GM12878 (cell line): ENCODE measurements at regions not wholly inside any gene's neighbourhood (a gene's known extent, or its start where the extent isn't known, plus 50 kb on each side); places are given as distances from the start of the nearest gene placed in this dataset.

Experiments used
- ATAC-seq: fragments of 200-7000 bp; cut with Tn5 transposase; 3 replicates; pipeline ENCODE4 v1.9.1; 2020; ENCODE audit warnings: mild to moderate bottlenecking, moderate library complexity
- BruUV-seq: library from RNA; stranded (reverse); fragments of 400-500 nt; replicated peaks from 2 replicates; lab custom pipeline; 2021; lab: Mats Ljungman, UMichigan
- CTCF ChIA-PET: fragments of 300-600 bp; sonication (Branson Sonifier 250); formaldehyde crosslinking; extraction: SDS; loops from one replicate; lab custom pipeline; 2021; ENCODE audit warnings: inconsistent platforms; lab: Yijun Ruan, JAX
- POLR2A ChIA-PET: fragments of 350-600 bp; formaldehyde crosslinking; extraction: SDS; loops from one replicate; lab custom pipeline; 2021; ENCODE audit warnings: inconsistent platforms; lab: Charles Lee
- RAD21 ChIA-PET: fragments of 300-600 bp; sonication (Branson Sonifier 250); formaldehyde crosslinking; loops from one replicate; lab custom pipeline; 2023; ENCODE audit warnings: antibody characterized with exemption; ENCODE audit not compliant: unreplicated experiment; lab: Charles Lee
- SMC1A ChIA-PET: fragments of 300-600 bp; sonication (Branson Sonifier 250); formaldehyde crosslinking; loops from one replicate; lab custom pipeline; 2023; ENCODE audit not compliant: unreplicated experiment, uncharacterized antibody; lab: Charles Lee
- DNase-seq: peaks from one replicate; pipeline ENCODE4 v3.0.0-alpha.2; 2011; ENCODE audit warnings: low read depth, low spot score
- FAIRE-seq: peaks from 3 replicates; lab custom pipeline; 2011; peaks lifted over from hg19 to GRCh38; lab: Jason Lieb, UNC
- H2AFZ ChIP-seq: 2 replicates; pipeline ENCODE4 v1.6.0; 2011; ENCODE audit warnings: low read depth, low read length, control low read depth; ENCODE audit not compliant: control insufficient read depth
- H3K27ac ChIP-seq: 2 replicates; pipeline ENCODE4 v1.5.1; 2011; ENCODE audit warnings: control low read depth; ENCODE audit not compliant: control insufficient read depth, insufficient read depth
- H3K27me3 ChIP-seq, 2 experiments: replicated peaks in 1 of 2; 2 replicates each; pipeline versions ENCODE4 v1.6.0 to v1.6.1; 2011; ENCODE audit warnings: low read length in 1 of 2; ENCODE audit not compliant: control insufficient read depth in 2 of 2, insufficient read depth in 2 of 2
- H3K36me3 ChIP-seq, 2 experiments: 2 replicates each; pipeline ENCODE4 v1.5.1; 2011; ENCODE audit warnings: low read length in 1 of 2; ENCODE audit not compliant: control insufficient read depth in 2 of 2, insufficient read depth in 2 of 2
- H3K4me1 ChIP-seq: 2 replicates; pipeline ENCODE4 v1.6.1; 2011; ENCODE audit warnings: mild to moderate bottlenecking, low read length, moderate library complexity, mixed read lengths; ENCODE audit not compliant: control insufficient read depth, insufficient read depth
- H3K4me2 ChIP-seq: 2 replicates; pipeline ENCODE4 v1.6.0; 2011; ENCODE audit warnings: control low read depth; ENCODE audit not compliant: control insufficient read depth, insufficient read depth
- H3K4me3 ChIP-seq: fragments of 200-600 bp; sonication (generic); 2 replicates; pipeline ENCODE4 v1.5.1; 2016
- H3K79me2 ChIP-seq: 2 replicates; pipeline ENCODE4 v1.6.0; 2011; ENCODE audit warnings: low read length; ENCODE audit not compliant: control insufficient read depth, insufficient read depth
- H3K9ac ChIP-seq: 2 replicates; pipeline ENCODE4 v1.8.0; 2011; ENCODE audit warnings: low read length, control low read depth, mixed read lengths; ENCODE audit not compliant: control insufficient read depth, insufficient read depth
- H3K9me3 ChIP-seq: replicated peaks from 3 replicates; pipeline ENCODE4 v1.5.1; 2011; ENCODE audit warnings: mild to moderate bottlenecking, low read length; ENCODE audit not compliant: control insufficient read depth, insufficient read depth
- H4K20me1 ChIP-seq: 2 replicates; pipeline ENCODE4 v1.6.0; 2011; ENCODE audit not compliant: control insufficient read depth, insufficient read depth
- ATF2 ChIP-seq: IDR thresholded peaks from 2 replicates; pipeline ENCODE4 v1.6.1; 2012; ENCODE audit warnings: low read length, inconsistent platforms
- E4F1 ChIP-seq: fragments of 450-650 bp; IDR thresholded peaks from 2 replicates; pipeline ENCODE4 v1.6.1; 2018; ENCODE audit warnings: borderline replicate concordance, mild to moderate bottlenecking; ENCODE audit not compliant: partially characterized antibody
- SMARCA5 ChIP-seq: fragments of 450-650 bp; IDR thresholded peaks from 2 replicates; pipeline ENCODE4 v1.6.1; 2017; ENCODE audit warnings: mild to moderate bottlenecking
- STAT1 ChIP-seq: fragments of 450-650 bp; conservative IDR thresholded peaks from 2 replicates; pipeline ENCODE4 v1.6.1; 2014; ENCODE audit warnings: antibody characterized with exemption, mild to moderate bottlenecking
- ZNF622 ChIP-seq: fragments of 450-650 bp; IDR thresholded peaks from 2 replicates; pipeline ENCODE4 v1.6.1; 2017; ENCODE audit warnings: mild to moderate bottlenecking, inconsistent platforms
- in situ Hi-C: fragments of 300-500 bp; cut with MboI; formaldehyde crosslinking; loops from 9 replicates; pipeline ENCODE4 v1.14.3; 2018; ENCODE audit warnings: mixed read lengths
- intact Hi-C: fragments of 100-400 bp; cut with micrococcal nuclease; formaldehyde crosslinking; loops from one replicate; pipeline ENCODE4 v1.14.2; 2022; ENCODE audit not compliant: unreplicated experiment

DNA sequence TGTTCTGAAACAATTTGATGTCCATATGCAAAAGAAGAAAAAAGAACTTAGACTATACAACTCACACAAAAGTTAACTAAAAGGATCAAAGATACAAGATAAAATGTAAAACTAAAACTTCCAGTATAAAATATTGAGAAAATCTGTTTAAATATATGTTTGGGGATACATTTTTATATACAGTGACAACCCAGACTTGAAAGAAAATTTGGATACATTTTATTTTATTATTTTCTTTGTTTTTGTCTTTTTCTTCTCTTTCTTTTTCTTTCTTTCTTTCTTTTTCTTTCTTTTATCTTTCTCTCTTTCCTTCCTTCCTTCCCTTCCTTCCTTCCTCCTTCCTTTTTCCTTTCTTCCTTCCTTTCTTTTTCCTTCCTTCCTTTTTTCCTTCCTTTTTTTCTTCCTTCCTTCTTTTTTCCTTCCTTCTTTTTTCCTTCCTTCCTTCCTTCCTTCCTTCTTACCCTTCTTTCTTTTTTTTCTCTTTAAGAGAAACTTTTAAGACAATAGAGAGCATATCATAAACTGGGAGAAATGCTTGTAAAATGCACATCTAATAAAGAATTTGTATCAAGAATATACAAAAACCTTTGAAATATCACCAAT lies 954.5 kb upstream of the LRFN5 start:
- DNase-seq (no peak), FAIRE-seq (no peak)
- BruUV-seq, result no TSS peak
- H3K4me3 ChIP-seq, result no peak overlapping the region
- no peak overlapping the region for H3K9ac ChIP-seq
- H3K27me3 ChIP-seq, result no peaks in the 10 kb centered on the region
- TF ChIP-seq ATF2, result no peak
- no peak for TF ChIP-seq ZNF622
- no peak for TF ChIP-seq E4F1
- no peak for TF ChIP-seq STAT1
- TF ChIP-seq SMARCA5, result no peak
- TF ChIP-seq, all 136 proteins: peak for 0
- no peaks in the 10 kb centered on the region for H3K4me1 ChIP-seq
- ChIA-PET RAD21 (no interaction called here), POLR2A (no interaction called here), SMC1A (no interaction called here), CTCF (no interaction called here)
- no peak for ATAC-seq
- H3K79me2 ChIP-seq, result no peaks in the 10 kb centered on the region
- no peak overlapping the region for H3K4me2 ChIP-seq
- no peaks in the 10 kb centered on the region for H3K9me3 ChIP-seq
- H3K36me3 ChIP-seq, result no peaks in the 10 kb centered on the region
- intact Hi-C loops, result no loop called here
- H4K20me1 ChIP-seq, result no peaks in the 10 kb centered on the region
- in situ Hi-C loops, result no loop called here
- H3K27ac ChIP-seq, result no peak overlapping the region
- no peak overlapping the region for H2AFZ ChIP-seq
